A673 (cell line): ENCODE measurements at regions not wholly inside any gene's neighbourhood (a gene's known extent, or its start where the extent isn't known, plus 50 kb on each side); places are given as distances from the start of the nearest gene placed in this dataset.

Source experiments
- EZH2 ChIP-seq: fragments of 200-600 bp; sonication (generic); IDR thresholded peaks from 2 replicates; pipeline ENCODE4 v1.6.1; 2017; ENCODE audit warnings: borderline replicate concordance, low read depth, mild to moderate bottlenecking, mixed read lengths, antibody characterized with exemption, low read length; ENCODE audit not compliant: poor library complexity, severe bottlenecking
- TF ChIP-seq, protein P1 (sequence below): fragments of 300-800, 200-600 bp; sonication (generic); conservative IDR thresholded peaks from 2 replicates; pipeline ENCODE4 v1.5.1; 2017; ENCODE audit warnings: low read depth, mild to moderate bottlenecking, antibody characterized with exemption, low read length, moderate library complexity, mixed read lengths

DNA sequence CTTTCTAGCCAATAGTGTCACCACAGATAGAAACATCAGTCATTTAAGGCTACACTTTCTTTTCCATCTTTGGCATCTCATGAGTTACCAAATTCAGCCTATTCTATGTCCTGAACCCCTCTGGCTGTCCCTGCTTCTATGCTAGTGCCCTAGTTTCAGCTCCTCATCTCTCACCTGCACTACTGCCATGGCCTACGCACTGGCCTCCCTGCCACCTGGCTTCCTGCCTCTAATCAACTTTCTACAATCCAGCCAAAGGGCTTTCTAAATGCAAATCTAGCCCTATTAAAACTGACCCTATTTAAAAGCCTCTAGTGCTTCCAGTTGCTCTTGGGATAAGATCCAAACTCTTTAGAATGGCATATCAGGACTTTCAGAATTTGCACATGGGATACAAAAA is 482.9 kb downstream of the TMEM38B start:
- TF ChIP-seq, protein P1, sequence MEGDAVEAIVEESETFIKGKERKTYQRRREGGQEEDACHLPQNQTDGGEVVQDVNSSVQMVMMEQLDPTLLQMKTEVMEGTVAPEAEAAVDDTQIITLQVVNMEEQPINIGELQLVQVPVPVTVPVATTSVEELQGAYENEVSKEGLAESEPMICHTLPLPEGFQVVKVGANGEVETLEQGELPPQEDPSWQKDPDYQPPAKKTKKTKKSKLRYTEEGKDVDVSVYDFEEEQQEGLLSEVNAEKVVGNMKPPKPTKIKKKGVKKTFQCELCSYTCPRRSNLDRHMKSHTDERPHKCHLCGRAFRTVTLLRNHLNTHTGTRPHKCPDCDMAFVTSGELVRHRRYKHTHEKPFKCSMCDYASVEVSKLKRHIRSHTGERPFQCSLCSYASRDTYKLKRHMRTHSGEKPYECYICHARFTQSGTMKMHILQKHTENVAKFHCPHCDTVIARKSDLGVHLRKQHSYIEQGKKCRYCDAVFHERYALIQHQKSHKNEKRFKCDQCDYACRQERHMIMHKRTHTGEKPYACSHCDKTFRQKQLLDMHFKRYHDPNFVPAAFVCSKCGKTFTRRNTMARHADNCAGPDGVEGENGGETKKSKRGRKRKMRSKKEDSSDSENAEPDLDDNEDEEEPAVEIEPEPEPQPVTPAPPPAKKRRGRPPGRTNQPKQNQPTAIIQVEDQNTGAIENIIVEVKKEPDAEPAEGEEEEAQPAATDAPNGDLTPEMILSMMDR: no peak
- no peak for TF ChIP-seq EZH2
